ENCODE measurements at regions not wholly inside any gene's neighbourhood (a gene's known extent, or its start where the extent isn't known, plus 50 kb on each side); places are given as distances from the start of the nearest gene placed in this dataset.

GRCh38 chr13:37273836-37274235 lies 168.4 kb upstream of the CSNK1A1L start:
- no peak for TF ChIP-seq CTCF (IDR thresholded peaks at IDR 0.05)
- TF ChIP-seq POLR2A (IDR thresholded peaks at IDR 0.05), result no peak

Data from esophagus squamous epithelium (tissue), 4 donors.